ENCODE measurements at regions not wholly inside any gene's neighbourhood (a gene's known extent, or its start where the extent isn't known, plus 50 kb on each side); places are given as distances from the start of the nearest gene placed in this dataset.

DNA sequence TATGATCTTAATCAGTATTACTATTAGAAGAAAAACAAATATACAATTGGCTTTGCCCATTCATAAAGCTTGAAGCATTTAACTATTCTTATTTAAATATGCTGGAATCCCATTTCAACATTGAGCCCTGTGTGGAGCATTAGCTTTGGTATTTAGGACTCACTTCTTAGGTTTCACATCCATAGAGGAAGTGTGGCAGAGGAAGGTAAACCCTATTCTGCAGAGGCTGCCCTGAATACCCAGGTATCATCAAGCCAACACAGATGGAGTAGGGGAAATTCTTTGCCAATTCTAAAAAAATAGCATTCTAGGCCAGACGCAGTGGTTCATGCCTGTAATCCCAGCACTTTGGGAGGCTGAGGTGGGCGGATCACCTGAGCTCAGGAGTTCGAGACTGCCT is 361.5 kb downstream of the FIGN start:
- TF ChIP-seq, protein P1, sequence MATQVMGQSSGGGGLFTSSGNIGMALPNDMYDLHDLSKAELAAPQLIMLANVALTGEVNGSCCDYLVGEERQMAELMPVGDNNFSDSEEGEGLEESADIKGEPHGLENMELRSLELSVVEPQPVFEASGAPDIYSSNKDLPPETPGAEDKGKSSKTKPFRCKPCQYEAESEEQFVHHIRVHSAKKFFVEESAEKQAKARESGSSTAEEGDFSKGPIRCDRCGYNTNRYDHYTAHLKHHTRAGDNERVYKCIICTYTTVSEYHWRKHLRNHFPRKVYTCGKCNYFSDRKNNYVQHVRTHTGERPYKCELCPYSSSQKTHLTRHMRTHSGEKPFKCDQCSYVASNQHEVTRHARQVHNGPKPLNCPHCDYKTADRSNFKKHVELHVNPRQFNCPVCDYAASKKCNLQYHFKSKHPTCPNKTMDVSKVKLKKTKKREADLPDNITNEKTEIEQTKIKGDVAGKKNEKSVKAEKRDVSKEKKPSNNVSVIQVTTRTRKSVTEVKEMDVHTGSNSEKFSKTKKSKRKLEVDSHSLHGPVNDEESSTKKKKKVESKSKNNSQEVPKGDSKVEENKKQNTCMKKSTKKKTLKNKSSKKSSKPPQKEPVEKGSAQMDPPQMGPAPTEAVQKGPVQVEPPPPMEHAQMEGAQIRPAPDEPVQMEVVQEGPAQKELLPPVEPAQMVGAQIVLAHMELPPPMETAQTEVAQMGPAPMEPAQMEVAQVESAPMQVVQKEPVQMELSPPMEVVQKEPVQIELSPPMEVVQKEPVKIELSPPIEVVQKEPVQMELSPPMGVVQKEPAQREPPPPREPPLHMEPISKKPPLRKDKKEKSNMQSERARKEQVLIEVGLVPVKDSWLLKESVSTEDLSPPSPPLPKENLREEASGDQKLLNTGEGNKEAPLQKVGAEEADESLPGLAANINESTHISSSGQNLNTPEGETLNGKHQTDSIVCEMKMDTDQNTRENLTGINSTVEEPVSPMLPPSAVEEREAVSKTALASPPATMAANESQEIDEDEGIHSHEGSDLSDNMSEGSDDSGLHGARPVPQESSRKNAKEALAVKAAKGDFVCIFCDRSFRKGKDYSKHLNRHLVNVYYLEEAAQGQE (IDR thresholded peaks at IDR 0.05; ENCODE audit: borderline replicate concordance) = no peak
- TF ChIP-seq, protein P2, sequence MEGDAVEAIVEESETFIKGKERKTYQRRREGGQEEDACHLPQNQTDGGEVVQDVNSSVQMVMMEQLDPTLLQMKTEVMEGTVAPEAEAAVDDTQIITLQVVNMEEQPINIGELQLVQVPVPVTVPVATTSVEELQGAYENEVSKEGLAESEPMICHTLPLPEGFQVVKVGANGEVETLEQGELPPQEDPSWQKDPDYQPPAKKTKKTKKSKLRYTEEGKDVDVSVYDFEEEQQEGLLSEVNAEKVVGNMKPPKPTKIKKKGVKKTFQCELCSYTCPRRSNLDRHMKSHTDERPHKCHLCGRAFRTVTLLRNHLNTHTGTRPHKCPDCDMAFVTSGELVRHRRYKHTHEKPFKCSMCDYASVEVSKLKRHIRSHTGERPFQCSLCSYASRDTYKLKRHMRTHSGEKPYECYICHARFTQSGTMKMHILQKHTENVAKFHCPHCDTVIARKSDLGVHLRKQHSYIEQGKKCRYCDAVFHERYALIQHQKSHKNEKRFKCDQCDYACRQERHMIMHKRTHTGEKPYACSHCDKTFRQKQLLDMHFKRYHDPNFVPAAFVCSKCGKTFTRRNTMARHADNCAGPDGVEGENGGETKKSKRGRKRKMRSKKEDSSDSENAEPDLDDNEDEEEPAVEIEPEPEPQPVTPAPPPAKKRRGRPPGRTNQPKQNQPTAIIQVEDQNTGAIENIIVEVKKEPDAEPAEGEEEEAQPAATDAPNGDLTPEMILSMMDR (IDR thresholded peaks at IDR 0.05; ENCODE audit: poor library complexity, severe bottlenecking) = no peak
- TF ChIP-seq EZH2 (IDR thresholded peaks at IDR 0.05; ENCODE audit: borderline replicate concordance, insufficient read depth, low read length, poor library complexity, severe bottlenecking) = no peak
